IPS-18c (cell line): ENCODE measurements at regions not wholly inside any gene's neighbourhood (a gene's known extent, or its start where the extent isn't known, plus 50 kb on each side); places are given as distances from the start of the nearest gene placed in this dataset.
A peak's percentile ranks its signal among the peaks of the same experiment; 100 is the strongest.
"Not testable (repeated sequence)": the region's sequence is repeated elsewhere in the genome, so short reads cannot be mapped to it uniquely, and the experiment has no call there.

Experiments
- H3K4me3 ChIP-seq: 2 replicates; pipeline ENCODE4 v1.7.0; 2013; ENCODE audit warnings: low read depth, mild to moderate bottlenecking, low read length, moderate library complexity; ENCODE audit not compliant: insufficient read depth
- H3K9me3 ChIP-seq: one replicate; pipeline ENCODE4 v1.6.1; 2013; ENCODE audit warnings: mild to moderate bottlenecking, low read length, moderate library complexity; ENCODE audit not compliant: control insufficient read depth, insufficient read depth

DNA sequence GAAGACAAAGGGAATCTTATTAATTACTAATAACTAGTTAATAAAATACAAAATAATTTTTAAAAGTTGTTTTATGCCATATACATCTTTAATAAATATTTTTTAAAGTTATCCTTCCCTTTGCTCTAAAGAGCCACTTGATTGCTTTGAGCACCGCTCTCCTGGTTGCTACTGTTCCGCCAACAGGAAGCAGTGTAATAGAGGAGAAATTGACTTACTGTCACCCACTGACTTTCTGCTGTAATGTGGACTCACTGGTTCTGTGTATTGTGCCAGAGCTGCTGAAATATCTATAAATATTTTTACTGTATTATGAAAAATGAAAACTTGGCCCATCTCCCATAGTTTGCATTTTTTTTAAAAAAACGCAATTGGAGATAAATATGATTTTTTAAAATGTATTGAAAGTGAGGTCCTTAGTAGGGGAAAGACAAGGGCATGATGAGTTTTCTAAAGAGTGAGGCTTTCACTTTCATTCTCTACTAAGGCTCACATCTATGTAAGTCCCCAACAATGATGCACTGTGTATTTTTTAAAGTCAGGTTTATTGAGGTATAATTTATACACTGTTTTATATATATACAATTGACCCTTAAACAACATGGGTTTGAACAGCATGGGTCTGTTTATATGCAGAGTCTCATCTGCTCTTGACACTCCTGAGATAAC, 100.5 kb downstream of the NPY start:
- H3K9me3 ChIP-seq = no peaks in the 10 kb centered on the region
- no peak overlapping the region for H3K4me3 ChIP-seq

DNA sequence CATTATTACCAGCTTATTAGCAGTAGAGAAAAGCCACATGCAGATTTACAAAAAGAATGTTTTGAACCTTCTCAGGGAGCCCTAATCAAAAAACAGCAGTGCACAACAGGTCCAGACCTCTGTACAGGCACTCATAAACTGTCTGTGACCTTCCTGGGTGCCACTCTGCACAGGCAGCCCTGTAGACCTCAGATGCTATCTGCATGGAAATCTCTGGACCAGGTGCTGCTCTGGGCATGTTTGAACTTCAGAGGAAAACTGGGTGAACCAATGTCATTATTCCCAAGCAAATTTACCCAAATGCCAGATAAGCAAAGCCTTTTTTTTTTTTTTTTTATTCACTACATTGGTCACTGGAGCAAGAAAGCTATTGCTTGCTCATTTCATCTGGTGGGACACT, 104.2 kb downstream of the NPY start:
- H3K4me3 ChIP-seq = no peak overlapping the region
- H3K9me3 ChIP-seq = no peaks in the 10 kb centered on the region

DNA sequence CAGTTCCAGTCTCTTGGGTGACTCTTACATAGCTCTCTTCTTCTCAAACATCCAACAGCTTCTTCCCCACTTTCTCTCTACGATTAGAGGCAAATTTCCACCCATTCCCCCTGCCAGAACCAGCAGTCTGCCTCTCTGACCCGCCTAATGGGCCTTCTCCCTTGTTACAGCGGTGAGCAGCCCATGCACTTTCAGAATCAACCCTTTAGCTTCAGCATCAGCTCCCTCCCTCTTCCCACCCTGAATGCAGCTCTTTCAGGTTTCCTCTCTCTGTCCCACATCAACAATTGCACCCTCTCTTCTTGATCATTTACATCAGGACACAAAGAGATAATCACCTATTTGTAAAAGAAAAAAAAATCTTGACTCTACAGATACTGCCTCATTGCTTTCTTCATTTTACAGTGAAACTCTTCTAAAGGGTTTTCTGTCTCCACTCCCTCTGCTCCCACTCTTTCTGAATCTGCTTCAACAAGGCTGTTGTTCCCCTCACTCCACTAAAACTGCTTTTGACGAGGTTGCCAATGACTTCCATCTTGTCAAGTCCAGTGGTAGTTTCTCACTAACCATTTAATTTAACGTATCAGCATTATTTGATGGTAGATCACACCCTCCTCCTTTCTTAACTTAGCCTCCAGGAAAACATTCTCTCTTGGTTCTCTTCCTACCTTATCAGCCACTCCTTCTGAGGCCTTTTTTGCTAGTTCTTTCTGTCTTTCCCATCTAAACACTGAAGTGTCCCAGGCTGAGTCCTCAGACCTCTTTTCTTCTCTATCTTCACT, 106.6 kb downstream of the NPY start:
- no peaks in the 10 kb centered on the region for H3K9me3 ChIP-seq
- H3K4me3 ChIP-seq = no peak overlapping the region

DNA sequence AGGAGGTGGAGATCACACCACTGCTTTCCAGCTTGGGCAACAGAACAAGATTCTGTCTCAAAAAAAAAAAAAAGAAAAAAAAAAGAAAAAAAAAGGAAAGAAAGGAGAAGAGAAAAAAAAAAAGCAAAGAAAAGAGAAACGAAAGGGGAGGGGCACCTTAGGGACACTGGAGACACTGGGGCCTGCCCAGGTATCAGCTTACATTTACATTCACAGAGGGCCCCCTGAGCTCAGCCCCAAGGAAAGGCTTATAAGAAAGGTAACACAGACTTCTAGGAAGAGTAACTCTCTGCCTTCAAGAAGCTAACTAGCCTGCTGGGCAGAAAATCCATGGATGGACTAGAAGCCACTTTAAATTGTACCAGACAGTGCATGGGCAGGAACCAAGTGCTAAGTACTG, 108.8 kb downstream of the NPY start:
- H3K9me3 ChIP-seq = no peaks in the 10 kb centered on the region
- no peak overlapping the region for H3K4me3 ChIP-seq

DNA sequence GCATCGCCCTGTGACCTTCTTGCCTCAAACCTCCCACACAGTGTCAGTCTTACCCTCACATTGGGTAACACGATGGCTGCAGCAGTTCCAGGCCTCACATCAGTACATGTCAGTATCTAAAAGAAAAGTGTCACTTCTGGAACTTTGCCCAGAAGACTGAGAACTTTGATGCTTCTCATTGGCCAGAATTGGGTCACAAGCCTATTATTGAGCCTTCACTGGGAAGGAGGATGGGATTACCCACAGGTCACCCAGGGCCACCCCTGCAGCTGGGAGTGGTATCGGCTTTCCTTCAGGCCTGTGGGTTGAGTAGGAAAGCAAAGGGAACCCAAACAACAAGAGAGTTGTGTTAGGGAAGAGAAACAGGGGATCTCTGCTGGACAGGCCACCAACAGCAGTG, 111.5 kb downstream of the NPY start:
- Histone ChIP-seq H3K9me3 (no peaks in the 10 kb centered on the region), H3K4me3 (no peak overlapping the region)

DNA sequence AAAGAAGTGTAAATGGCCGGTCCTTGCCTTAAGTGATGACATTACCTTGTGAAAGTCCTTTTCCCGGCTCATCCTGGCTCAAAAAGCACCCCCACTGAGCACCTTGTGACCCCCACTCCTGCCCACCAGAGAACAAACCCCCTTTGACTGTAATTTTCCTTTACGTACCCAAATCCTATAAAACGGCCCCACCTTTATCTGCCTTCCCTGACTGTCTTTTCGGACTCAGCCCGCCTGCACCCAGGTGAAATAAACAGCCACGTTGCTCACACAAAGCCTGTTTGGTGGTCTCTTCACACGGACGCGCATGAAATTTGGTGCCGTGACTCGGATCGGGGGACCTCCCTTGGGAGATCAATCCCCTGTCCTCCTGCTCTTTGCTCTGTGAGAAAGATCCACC, 112.4 kb downstream of the NPY start:
- not testable (repeated sequence) for H3K9me3 ChIP-seq
- peak overlapping the region; percentile 43; the same call in 1 of the 2 replicates for H3K4me3 ChIP-seq

DNA sequence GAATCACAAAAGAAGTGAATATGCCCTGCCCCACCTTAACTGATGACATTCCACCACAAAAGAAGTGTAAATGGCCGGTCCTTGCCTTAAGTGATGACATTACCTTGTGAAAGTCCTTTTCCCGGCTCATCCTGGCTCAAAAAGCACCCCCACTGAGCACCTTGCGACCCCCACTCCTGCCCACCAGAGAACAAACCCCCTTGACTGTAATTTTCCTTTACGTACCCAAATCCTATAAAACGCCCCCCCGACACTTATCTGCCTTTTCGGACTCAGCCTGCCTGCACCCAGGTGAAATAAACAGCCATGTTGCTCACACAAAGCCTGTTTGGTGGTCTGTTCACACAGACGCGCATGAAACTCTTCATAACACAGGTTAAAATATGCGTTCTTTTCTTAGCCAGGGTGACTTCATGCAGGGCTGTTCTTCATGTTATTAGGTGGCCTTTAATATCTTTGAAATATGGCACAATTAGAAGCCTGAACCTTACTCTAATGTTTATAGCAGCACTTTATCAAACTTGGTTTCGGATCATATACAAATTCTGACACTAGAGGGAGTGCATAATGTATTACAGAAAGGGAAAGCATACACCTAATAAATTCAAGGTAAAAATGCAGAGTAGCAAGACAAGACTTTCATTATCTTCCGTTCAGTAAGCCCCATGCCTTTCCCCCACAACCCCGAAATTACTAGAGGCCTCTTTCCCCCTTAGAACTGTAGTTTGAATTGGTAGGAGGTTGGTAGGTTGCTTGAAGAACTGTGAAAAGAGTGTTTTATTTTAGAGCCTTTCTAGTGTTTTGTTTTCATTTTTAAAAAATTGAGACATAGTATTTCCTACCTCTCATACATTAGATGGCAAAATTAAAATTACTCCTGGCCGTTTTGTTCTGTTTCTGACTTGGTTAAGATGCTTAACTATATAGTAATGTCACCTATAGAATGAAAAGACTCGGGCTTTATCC, 117.9 kb downstream of the NPY start:
- peak overlapping the region; percentile 54 for H3K4me3 ChIP-seq
- no peaks in the 10 kb centered on the region for H3K9me3 ChIP-seq

DNA sequence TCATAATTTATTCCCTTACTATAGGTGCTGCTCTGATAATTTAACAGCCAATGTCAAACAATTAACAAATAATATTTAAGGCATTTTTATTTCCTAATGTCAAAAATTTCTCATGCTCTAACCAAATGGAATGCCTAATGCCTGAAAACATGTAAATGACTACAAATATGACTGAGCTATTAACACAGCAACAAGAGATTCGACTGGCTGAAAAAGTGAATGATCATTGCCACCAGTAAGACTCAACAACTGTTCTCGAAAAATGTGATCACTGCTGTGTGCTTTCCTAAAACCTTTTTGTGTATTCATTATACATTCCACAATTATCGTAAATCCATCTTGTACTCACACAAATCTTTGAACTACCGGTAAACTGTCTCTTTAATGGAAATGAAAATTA, 118.7 kb downstream of the NPY start:
- Histone ChIP-seq H3K9me3 (no peaks in the 10 kb centered on the region), H3K4me3 (peak overlapping the region; percentile 54; the same call in 1 of the 2 replicates)

DNA sequence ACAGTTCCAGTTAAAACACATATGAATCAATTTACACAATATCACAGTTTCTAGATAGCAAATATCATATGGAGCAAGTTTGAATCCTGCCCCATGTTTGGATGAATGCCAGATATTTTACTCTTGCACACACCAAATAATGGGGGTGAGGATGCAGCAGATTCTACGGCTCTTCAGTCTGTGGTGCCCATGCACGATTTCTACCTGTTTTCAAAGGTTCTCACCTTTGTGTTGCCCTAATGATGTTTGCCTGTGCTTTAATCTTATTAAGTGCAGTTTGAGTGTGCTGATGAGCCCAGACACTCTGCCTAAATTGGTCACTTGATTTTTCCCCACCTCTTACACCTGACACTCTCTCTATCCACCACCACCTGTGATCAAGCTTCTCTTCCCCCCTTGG, 119.6 kb downstream of the NPY start:
- no peak overlapping the region for H3K4me3 ChIP-seq
- no peaks in the 10 kb centered on the region for H3K9me3 ChIP-seq

DNA sequence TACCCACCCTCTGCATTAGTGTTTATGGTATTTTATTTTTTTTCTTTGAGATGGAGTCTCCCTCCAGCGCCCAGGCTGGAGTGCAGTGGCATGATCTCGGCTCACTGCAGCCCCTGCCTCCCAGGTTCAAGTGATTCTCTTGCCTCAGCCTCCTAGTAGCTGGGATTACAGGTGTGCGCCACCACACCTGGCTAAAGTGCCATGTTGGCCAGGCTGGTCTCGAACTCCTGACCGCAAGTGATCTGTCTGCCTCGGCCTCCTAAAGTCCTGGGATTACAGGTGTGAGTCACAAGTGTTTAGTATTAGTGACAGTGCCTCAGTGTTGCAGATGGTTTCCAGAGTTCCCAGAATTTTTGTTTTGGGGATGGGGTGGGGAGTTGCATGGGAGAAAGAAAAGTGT, 120.3 kb downstream of the NPY start:
- H3K9me3 ChIP-seq = no peaks in the 10 kb centered on the region

DNA sequence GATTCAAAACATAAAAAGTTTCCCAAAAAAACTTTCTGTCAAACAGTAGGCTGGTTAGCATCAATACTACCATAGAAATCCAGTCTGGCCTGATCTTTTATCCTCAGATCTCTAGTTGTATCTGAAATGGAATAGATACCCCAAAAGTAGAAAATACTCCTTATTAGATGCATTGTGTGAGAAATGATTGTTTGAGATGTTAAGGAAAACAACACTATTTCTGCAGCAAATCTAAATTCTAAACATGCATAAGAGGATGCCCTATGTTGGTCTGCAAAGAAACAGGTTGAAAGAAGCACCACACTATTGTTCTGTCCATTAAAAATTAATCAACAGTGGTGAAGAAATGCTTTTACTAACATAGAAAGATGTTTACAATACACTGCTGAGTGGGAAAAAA, 121.0 kb downstream of the NPY start:
- no peaks in the 10 kb centered on the region for H3K9me3 ChIP-seq
- H3K4me3 ChIP-seq = no peak overlapping the region

More for the DNA sequence above, 120.3 kb downstream of the NPY start:
- H3K4me3 ChIP-seq = no peak overlapping the region

DNA sequence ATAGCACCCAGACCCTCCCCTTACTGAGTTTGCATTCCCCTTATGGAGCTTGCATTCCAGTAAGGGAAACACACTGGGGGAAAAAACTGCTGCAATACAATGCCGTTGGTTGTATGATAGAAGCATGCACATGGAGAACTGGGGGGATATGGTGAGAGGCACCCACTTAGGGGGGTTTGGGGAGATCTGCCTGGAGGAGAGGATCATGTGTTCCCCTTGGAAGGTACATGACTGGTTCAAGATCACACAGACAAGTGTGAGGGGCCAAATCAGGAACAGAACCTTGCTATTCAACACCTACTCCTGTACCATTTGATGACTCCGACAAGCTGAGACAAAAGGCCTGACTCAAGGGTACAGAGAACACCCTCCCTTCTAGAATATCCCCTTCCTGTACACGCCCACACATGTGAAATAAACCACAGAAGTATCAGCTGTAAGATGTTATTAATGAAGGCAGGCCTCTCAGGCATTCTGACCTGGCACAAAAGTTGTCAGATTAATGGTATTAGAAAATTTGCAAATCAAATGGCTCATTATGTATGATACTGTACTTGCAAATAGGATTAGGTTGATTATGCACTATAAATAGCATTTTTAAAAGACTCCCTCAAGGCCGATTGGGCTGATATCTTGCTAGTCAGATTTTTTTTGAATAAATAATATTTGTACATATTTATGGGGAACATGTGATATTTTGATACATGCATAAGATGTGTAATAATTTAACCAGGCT, 122.2 kb downstream of the NPY start:
- no peaks in the 10 kb centered on the region for H3K9me3 ChIP-seq
- H3K4me3 ChIP-seq = no peak overlapping the region

DNA sequence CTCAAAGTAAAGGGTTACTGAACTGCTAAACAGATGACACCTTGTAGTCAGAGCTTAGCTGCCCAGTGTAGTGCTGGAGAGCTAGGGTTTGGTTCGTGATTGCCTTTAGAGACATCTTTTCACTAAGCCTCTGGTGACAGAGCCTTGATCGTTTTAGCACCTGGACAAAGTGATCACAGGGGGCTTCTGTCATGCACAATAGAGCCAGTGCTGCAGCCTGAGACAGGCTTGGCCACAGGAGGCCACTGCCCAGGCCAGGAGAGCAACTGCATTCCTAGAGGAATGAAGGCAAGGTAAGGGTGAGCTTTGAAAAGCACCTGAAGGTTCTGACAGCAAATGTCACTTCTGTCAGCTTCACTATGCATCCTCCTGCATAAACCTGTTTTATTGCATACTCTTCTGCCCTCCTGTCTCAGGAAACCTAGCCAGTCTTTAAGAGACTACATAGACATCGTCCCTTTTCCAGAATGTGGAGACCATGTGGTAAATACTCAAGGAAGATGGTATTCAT, 122.9 kb downstream of the NPY start:
- Histone ChIP-seq H3K4me3 (no peak overlapping the region), H3K9me3 (no peaks in the 10 kb centered on the region)

DNA sequence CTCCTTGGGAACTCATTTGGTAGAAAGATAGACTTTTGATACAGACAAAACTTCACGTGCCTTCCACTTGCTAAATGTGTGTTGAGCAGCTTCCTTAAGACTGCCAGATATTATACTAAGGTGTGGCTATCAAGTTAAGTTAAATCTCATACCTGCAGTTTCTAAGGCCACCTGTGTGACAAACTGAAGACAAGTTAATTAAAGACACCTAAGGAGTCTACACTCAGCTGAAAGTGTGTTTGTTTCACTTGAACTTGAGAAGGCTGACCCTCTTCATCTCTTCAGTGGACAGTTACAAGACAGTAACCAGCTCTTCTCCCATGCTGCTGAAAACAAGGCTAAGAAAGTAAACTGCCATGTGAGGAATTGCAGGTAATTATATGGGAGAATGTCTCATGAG, 124.0 kb downstream of the NPY start:
- no peak overlapping the region for H3K4me3 ChIP-seq
- H3K9me3 ChIP-seq = no peaks in the 10 kb centered on the region

DNA sequence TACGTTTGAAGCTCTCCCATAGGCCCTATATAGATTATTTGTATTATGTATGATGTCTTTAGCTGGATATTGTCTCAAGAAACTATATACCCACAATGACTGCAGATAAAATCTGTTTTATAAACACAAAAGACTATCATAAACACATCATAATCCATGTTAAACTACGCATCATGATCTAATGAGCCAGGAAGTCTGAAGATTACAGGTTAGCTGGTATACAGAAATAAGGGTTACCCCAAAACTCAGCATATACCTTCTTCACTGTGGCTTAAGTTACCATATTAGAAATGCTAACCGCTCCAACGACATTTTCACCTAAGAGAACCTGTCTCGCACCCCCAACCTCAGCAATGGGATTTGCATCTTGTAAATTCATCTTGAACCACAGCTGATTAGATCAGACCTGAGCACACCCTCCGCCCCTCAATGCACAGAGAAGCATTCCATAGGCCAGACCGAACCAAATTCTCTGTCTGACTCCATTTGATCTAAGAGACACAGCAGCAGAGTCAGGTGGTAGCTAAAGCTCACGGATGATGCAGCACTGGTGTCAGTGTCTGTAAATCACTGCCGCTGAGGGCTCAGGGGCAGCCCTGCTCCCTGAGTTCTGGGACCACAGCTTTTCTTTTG, 124.9 kb downstream of the NPY start:
- H3K4me3 ChIP-seq = no peak overlapping the region
- H3K9me3 ChIP-seq = no peaks in the 10 kb centered on the region

DNA sequence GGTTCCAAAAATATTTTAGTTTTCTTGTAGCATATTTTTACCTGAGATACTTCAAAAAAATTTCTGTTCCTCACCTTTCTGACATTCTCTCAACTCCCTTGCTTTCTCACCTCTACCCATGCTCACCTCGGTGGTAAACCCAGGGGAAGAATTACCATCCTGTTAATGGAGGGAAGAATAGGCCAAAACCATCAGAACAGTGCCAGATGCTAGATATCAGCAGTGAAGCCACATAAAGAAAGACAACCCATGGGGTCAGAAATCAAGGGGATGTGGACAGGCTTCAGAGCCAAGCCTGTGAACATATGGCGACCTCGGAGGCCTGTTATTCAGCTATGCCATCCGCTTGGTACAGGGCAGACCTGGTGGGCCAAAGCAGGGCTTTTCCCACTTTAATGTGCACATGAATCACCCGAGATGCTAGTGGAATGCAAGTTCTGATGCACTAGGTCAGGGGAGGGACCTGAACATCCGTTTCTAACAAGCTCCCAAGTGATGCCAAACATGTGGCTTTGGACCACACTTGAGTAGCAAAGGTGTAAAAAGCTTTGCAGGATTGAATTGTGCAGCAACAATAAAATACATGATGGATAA, 125.5 kb downstream of the NPY start:
- H3K4me3 ChIP-seq = no peak overlapping the region
- no peaks in the 10 kb centered on the region for H3K9me3 ChIP-seq
